Esophagus muscularis mucosa (tissue), 2 donors: ENCODE measurements at regions not wholly inside any gene's neighbourhood (a gene's known extent, or its start where the extent isn't known, plus 50 kb on each side); places are given as distances from the start of the nearest gene placed in this dataset.

Source experiments
- POLR2A ChIP-seq: fragments of 450-650 bp; IDR thresholded peaks from one replicate; pipeline ENCODE4 v1.6.1; 2017; ENCODE audit warnings: antibody characterized with exemption, moderate library complexity, mild to moderate bottlenecking, low read depth
- POLR2AphosphoS5 ChIP-seq, 2 donors: sonication (generic); formaldehyde crosslinking; IDR thresholded peaks; one replicate each; pipeline ENCODE4 v1.6.1; 2017; ENCODE audit warnings: antibody characterized with exemption in 2 of 2

DNA sequence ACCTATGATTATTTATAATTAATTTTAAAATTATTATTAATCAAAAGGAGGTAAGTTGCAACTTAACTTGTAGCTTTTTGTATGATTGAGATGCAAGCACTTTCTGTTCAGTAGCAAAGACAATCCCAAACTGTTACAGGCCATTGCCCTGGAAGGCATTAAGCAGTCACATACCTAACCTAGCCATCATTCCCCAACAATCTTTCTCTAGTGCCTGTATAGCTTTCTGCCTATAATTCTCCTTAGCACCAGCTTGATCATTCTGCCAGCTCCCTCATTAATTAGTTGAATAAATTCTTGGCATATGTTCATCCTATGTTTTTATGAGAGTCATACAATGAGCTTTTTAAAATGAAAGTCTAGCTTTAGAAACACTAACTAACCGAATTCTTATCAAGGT, 178.9 kb upstream of the TMEM106B start:
- TF ChIP-seq POLR2AphosphoS5 (IDR thresholded peaks at IDR 0.05) (no peak), POLR2A (no peak)
